Activated CD4-positive, CD25-positive, alpha-beta regulatory T cell treated with anti-CD3 and anti-CD28 coated beads, Interleukin-2, amount 50 U/mL, for 24 hours (primary cell): ENCODE measurements at regions not wholly inside any gene's neighbourhood (a gene's known extent, or its start where the extent isn't known, plus 50 kb on each side); places are given as distances from the start of the nearest gene placed in this dataset.

Experiments used
- ATAC-seq, 2 donors: fragments of 150-1000 bp; cut with Tn5 transposase; one replicate each; pipeline ENCODE4 v1.10.0; 2021; ENCODE audit warnings: mild to moderate bottlenecking in 1 of 2, moderate library complexity in 1 of 2

DNA sequence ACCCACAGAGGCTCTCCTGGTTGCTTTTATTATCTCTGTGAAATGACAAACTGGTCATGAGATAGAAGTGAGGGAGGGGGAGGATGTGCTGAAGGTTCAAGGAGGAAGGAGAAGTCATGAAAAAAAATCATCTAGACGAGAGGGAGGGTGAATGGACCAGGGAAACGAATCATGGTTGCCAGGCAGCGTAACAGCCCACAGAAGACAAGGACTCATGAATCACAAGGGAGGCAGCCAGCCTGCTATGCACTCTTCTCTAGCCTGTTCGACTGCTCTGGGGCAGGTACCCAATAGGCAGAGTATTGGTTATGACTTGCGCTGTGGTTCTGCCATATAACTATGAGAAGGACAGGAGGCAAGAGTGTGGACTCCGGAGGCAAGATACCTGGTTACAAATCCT, 475.2 kb downstream of the CDK5RAP2 start:
- no peak for ATAC-seq

DNA sequence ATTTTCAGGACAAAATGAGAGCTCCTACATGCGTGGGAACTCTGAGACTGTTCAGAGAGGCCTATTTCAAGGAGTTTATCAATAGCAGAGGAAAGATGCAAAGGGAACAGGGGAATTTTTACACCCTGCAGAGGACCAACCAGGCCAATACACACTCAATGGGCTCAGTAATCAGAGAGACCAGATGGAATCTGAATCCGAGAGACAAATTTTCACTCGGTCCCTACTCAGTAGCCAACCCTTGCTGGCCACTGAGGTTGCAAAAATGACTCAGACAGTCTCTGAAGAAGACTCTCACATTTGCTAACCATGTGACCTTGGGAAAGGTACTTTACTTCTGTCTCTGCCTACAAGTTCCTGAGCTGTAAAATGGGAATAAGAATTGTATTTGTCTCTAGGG, 479.4 kb downstream of the CDK5RAP2 start:
- ATAC-seq: no peak

DNA sequence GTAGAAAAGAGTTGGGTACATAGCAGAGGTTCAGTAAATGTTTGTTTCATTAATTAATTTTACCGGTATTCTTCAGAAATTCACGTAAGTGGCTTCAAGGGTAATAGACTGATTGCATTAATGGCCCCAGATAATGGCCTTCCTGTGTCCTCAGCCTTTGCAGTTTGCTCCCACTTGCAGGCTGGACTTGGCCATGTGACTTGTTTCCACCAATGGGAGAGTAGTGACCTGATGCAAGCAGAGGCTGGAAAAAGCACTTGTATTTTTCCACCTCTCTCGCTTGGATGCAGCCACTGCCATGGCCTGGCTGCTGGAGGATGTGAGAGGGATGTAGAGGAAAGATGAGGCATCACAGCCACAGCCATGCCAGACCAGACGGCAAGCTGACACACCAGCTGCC, 480.9 kb downstream of the CDK5RAP2 start:
- no peak for ATAC-seq

DNA sequence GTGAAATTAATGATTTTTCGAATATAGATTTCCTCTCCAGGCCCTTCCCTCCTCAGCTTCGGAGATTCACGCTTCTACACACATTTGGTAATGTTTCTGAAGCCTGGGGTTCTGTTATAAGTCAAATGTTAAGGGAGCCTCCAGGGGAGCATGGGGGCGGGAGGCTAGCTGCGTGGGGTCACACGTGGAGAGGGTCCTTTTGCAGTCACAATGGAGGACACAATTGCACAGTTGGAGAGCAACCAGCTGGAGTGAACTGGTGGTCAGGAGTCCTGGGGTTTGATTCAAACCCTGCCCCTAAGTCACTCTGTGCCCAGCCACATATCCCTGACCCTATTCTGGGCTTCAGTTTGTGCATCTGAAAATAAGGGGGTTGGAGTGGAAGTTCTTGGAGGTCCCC, 481.4 kb downstream of the CDK5RAP2 start:
- ATAC-seq: no peak

DNA sequence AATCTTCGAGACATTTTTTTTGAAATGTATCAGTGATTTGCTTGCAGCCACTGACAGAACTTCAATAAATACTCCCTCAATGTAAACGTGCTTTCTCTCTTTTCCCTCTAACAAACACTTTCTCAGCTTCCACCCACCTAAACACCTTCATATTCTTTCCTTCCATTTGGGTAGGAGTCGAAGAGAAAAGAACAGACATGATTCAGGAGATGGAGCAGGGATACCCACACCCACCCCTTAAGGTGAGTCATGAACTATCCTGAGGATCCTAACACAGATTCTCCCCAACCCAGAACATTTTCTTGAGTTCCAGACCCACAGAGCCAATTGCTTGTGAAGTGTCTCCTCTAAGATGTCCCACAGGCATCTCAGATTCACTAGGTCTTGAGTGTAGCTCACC, 488.8 kb downstream of the CDK5RAP2 start:
- no peak for ATAC-seq

DNA sequence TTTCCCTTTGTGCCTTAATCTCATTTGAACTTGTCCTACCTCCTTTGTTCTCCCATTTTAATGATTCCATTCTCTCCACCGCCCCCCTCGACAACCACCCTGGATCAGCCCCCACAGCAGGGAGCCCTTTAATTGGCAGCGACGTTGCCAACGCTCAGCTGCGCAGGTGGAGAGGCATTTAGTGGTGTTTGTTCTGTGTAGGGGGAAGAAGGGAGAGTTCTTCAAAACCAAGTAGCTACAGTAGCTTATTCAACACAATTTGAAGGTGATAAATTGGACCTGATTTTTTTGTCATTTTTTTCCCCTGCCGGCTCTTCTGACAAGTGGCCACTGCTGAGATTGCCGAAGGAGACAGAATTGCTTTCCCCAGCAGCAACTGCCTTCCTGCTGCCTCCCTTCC, 499.1 kb downstream of the CDK5RAP2 start:
- ATAC-seq: no peak

DNA sequence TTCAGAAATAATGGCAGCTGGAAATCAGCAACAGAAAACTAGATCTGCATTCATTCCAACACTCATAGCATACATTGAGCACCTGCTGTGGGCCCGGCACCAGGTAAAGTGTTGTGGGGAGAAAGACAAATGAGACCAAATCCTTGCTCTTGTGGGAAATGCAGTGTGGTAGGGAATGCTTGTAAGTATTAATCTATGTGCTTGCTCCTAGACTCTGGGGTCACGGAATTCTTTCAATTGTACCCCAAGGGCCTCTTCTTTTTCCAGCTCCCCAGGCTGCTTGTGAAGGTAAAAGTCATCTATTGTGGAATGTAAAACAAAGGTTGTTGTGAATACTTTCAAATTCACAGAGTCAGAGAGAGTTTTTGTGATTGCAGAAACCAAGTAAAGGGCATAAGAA, 501.9 kb downstream of the CDK5RAP2 start:
- ATAC-seq: no peak

DNA sequence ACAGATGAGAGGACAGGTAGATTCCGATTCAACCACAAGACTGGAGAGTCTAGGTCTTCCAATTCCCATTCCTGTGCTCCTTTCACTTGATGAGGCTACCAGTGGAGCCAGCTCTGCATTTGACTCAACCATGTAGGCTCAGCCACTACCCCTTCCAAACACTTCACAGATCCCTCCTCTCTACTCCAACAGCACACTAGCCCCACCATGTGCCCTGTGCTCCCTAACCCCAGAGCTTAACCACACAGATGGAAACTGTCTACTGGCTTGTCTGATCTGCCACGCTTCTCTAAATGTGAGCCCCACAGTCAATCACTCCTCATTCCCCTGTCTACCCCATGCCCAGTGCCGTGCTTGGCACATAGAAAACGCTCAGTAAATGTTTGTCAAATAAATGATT, 508.2 kb downstream of the CDK5RAP2 start:
- no peak for ATAC-seq

DNA sequence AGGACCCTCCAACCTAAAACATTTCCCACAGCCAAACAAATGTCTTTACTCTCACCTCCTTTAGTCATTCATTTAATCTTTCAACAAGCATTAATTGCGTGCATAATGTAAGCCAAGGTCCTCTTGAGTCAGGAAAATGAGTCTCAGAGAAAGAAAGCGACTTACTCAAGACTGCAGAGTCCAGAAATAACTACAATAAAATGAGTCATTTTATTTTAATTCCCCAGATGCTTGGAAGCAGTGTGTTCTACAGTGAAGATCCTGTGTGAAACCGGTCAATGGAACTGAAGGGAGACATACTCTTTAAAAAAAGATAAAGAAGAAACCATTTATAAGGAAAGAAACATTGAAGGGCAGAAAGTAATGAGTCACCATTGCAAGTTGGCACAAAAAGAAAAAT, 513.7 kb downstream of the CDK5RAP2 start:
- no peak for ATAC-seq

DNA sequence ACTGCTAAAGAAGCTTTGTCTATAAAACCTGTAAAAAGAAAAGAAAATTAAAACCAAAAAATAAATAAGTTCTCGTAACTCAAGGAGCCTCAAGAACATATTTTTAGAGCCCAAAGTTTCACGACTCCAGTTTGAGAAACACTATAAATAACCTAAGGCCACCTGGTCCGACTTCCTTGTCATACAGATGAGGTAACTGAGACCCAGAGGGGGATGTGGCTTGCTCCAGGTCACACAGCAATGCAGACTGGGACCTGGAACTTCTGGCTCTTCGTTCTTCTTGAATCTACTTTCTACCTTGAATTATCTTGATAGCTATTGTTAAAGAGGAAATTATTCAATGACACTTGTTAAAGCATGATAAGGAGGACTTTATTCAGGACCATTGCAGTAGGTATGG, 514.8 kb downstream of the CDK5RAP2 start:
- no peak for ATAC-seq

DNA sequence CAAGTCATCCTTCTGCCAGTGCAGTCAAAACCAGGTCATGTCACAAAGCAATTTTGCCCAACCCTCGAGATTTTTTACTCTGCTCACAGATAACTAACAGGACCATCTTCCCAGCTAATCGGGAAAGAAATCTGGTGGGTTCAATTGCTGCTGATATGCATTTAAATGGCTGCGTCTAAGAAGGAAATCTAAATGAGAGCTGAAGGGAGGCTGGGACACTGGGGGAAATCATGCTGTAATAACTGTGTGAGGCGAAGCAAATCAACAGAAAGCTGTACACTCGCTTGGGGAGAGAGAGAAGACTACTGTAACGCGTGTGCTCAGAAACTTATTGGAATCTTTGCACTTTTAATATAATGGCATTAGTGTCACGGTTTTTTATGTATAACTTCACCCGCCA, 535.0 kb downstream of the CDK5RAP2 start:
- no peak for ATAC-seq

DNA sequence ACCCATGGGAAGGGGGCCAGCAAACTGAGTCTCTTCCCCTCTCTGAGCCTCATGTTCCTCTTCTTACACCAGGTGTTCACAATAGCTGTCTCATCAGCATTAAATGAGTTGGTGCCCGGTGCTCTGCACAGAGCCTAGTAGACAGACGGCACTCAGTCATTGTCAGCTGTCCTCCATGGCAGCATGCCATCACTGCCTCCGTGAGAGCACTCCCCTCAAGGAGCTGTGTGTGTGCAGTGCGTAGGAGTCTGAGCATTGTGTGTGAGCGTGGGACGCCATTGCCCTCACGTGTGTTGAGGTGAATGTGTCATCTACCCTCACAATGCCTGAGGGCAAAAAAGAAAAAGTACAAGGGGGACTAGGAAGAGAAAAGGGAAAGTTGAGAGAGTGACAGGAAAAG, 536.5 kb downstream of the CDK5RAP2 start:
- ATAC-seq: no peak

DNA sequence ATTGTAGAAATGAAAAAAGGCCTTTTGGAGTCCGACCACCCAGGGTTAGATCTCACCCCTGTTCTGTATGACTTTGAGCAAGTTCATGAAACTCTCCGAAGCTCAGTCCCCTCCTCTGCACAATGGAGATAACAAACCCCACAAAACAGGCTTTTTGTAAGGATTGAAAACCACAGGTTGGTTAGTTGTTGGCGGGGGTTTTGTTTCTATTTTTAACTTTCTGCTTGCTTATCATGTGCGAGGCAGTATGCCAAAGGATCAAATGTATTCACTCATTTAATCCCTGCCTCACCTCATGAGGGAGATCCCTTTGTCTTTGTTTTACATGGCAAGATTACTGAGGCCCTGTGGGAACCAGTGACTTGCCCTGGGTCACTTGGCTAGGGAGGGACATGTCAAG, 539.1 kb downstream of the CDK5RAP2 start:
- no peak for ATAC-seq

DNA sequence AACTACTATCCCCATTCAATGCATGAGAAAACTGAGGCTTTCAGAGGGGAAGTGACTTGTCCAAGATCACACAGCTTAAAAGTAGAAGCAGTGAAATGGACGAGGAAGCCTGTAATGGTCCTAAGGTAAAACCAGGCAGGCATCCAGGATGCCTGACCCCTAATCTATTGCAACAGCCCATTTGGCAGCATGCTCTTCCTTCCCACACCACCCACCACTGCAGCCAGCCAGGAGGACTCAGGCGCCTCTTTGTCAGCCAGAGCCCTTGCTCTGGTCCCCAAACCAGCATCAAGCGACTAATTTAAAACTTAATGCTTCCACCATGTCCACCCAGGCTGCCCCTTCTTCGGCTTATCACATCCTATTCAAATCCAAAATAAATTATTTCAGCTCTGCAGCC, 541.6 kb downstream of the CDK5RAP2 start:
- no peak for ATAC-seq

DNA sequence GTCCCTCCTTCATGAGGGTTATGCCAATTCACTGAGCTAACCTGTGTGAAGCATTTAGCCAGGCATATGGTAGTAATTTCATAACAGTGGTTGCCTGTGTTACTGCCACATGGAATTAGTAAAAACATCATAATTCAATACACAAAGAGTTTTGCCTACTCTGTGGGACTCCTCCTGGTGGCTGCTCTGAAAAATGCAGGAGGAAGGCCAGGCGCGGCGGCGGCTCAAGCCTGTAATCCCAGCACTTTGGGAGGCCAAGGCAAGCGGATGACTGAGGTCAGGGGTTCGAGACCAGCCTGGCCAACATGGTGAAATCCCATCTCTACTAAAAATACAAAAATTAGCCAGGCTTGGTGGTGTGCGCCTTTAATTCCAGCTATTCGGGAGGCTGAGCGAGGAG, 547.3 kb downstream of the CDK5RAP2 start:
- ATAC-seq: no peak

DNA sequence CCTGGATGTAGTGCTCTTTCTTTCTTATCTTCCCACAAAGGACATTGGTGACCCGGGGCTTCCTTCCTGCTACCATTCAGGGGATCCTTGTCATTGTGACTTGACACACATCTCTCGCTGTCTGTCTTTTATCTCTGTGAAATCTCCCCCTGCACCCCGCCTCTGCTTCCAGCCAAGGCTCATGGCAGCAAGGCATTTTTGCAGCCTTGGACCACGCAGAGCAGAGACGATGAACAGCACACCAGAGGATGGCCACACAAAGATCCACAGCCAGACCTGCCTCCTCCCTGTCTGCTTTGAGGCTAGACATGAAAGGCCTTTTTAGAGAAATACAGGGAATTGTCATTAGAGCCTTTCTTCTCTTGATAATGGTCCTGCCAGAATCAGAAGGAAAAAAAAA, 549.1 kb downstream of the CDK5RAP2 start:
- ATAC-seq: no peak

DNA sequence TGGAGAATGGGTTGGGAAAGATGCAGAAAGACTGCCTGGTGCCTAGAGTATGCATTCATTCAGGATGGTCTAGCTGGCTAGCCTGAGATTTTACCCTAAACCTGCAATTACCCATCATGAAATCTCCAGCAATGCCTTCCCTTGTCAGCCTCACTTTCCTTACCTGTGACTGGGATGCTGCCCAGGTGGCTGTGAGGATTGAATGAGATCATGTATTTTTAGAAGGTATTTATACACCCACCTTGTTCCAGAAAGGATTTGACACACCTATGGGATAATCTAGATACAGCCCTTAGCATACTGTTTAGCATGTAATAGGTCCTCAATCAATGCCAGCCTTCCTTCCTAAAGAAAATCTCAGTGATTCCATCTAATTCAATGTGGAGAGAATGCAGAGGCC, 561.4 kb downstream of the CDK5RAP2 start:
- no peak for ATAC-seq

DNA sequence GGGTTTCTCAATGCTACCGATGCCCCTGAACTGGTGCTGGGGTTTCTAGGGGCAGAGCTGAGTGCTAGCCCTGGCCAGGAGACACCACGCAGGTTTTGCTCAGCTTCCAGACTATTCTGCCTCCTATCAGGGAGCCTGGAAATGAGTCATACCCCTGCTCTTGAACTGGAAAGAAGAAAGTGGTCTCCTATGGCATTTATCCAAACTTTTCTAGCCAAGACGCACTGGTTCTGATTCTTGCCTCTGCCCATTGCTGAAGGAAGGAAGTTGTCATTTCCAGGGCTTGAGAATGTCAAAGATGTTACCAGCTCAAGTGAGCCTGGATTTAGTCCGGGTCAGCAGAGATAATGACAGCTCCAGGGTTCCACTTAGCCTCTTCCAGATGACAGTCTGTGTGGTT, 561.9 kb downstream of the CDK5RAP2 start:
- ATAC-seq: no peak

DNA sequence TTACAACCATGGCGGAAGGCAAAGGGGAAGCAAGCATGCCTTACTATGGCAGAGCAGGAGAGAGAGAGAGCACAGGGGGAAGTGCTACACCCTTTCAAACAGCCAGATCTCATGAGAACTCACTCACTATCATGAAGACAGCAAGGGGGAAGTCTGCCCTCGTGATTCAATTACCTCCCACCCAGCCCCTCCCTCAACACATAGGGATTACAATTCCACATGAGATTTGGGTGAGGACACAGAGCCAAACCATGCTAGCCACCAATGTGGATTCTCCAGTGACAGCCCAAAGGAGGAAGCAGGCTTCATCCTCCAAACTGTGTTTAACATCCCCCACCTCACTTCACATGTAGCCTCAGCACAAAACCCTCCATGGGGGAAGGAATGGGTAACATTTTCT, 563.7 kb downstream of the CDK5RAP2 start:
- ATAC-seq: no peak

DNA sequence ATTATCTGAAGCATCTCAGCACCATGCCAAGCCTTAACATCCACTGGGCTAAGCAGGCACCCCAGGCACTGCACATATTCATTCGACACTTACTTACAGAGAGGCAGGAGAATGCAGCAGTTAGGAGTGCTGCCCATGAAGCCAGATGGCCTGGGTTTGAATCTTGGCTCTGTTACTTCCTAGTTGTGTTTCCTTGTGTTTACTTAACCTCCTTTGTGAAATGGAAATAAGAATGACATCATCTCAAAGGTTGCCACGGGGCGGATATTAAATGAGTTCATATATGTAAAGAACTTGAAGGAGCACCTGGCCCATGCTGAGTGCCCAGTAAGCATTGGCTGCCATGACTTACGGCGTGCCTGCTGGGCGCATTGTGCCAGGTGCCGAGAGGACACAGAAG, 565.2 kb downstream of the CDK5RAP2 start:
- no peak for ATAC-seq

DNA sequence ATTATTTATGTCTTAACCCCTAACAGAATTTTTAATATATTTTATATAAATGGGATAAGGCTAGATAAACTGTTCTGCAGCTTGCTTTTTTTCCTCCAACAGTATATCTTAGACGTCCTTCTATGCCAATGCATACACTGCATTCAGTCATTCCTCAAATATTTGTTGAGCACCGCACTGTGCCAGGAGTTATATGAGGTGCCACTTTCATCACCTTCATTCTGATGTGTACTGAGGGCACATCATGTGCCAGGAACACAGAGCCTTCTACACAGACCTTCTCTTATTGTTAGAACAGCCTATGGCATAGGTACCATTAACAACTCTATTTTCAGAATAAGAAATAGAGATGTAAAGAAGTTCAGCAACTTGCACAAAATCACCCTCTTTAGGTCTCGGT, 570.1 kb downstream of the CDK5RAP2 start:
- ATAC-seq: no peak

DNA sequence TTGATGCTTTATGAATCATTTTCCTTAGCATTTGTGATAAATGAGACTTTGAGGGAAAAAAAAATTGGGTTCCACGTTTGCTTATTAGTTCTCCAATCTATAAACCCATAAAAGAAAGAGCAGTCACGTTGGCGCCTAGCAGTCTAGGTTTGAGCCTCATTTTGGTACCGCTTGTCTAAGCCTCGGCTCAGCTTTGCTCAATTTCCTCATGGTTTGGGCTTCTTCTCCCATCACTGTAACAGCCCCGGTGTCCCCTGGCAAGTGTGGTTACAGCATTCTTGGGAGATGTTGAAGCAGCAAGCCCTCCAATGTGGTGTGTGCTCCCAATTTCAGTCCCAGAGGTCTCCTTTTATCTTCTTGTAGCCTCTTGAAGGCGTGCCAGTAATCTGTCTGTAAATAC, 578.4 kb downstream of the CDK5RAP2 start:
- ATAC-seq: no peak

DNA sequence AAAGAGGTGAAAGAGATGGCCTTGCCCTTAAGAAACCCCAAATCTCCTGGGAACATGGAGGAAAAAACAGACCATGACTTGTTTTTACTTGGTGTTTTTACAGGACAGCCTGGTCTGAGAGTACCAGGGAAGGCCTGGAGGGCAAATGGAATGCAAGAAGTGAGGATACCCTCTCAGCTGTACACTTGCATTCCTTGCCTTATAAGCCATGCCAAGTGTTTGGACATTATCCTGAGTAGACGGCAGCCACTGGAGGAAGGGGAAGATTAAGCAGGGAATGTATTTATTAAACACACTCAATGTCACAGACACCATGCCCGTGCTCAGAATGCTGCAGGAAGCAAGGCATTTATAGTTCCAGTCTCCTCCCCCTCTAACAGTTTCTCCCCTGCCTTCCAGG, 581.4 kb downstream of the CDK5RAP2 start:
- no peak for ATAC-seq

DNA sequence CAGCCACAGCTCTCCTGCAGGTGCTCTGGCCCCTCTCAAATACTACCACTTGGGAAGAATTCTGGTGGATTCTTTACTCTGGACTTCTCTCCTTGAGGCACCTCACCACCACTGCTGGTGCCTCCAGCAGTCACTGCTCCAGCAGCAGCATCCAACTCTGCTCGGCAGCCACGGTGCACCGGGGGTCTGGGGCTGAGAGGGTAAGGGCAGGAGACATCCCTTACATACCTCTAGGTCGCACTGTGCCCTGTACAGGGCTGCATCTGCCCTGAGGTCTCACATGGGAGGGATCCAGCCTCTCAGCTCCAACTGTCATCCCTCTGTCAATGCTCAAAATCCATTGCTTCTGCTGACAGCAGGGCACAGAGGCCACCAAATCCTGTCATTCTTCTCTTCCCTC, 588.2 kb downstream of the CDK5RAP2 start:
- no peak for ATAC-seq

DNA sequence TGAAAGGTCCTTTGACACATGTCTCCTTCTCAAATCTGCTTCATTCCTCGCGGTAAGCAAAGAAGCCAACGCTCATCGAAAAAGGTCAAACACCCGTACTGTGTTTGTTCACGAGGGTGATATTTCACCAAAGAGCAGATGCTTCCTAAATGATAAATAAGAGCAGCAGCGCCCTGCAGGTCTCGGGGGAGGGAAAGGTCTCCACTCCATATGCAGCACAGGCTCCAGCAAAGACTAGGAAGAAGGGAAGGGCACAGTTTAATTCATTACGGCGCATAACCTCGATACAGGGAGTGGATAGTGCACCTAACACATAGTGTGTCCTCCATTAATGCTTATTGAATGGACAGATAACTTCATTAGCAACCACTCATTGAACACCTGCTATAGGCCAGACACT, 593.3 kb downstream of the CDK5RAP2 start:
- no peak for ATAC-seq

DNA sequence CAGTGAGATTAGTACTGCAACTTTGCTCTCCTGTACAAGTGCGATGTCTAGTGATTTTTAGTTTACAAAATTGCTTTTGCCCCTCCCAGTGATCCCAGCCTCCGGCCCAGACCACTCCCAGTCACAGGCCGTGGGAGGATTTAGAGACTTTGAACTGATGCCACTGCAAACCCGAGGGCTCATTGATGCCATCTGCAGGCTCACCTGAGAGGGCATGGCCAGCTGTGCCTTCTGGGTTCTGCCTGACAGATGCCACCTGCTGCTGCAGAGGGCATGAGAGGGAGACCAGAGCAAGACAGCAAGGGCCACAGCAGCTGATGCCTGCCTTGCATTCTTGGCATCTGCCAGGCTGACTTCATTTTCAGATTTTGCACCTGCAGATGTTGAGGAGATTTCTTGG, 593.8 kb downstream of the CDK5RAP2 start:
- ATAC-seq: no peak
